ENCODE measurements at regions not wholly inside any gene's neighbourhood (a gene's known extent, or its start where the extent isn't known, plus 50 kb on each side); places are given as distances from the start of the nearest gene placed in this dataset.
"Not testable (repeated sequence)": the region's sequence is repeated elsewhere in the genome, so short reads cannot be mapped to it uniquely, and the experiment has no call there.

DNA sequence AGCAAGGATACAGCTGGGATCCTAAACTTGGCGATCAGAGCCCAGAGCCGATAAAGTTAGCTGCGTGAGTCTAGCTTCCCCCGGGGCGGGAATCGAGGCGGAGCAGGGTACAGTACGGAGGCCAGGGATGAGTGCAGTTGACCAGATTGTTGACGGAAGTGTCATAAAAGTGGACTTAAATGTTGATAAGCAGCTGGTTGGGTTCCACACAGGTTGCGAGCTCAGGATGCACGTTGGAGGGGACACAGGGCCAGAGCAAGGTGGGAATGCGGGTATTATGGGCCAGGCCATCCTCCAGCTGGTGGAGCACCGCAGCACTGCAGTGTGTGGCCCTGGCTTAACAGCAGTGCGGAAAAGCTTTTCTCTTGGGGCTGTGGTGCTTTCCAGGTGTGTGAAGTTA is 76.0 kb upstream of the PZP start:
- peak; percentile 11; the same call in 1 of the 2 replicates for TF ChIP-seq POLR2AphosphoS5 (IDR thresholded peaks at IDR 0.05; ENCODE audit: low read depth, low read length)
- peak; percentile 72 for ATAC-seq
- H3K9me3 ChIP-seq (ENCODE audit: control insufficient read depth in 1 of 2, insufficient read depth in 1 of 2, low read depth in 1 of 2, low read length in 2 of 2); intact Hi-C loops (cut with micrococcal nuclease); DNase-seq (ENCODE audit: low read depth, low spot score); H4K20me1 ChIP-seq (ENCODE audit: insufficient read depth); CTCF ChIA-PET; H3K36me3 ChIP-seq (ENCODE audit: control insufficient read depth in 1 of 2, insufficient read depth in 2 of 2, low read length in 2 of 2); H3K79me2 ChIP-seq (ENCODE audit: insufficient read depth, low read length); H3K4me1 ChIP-seq (ENCODE audit: control insufficient read depth in 1 of 2, insufficient read depth in 2 of 2, low read length in 2 of 2); H3K9me2 ChIP-seq (ENCODE audit: insufficient read depth); POLR2A ChIA-PET; RAD21 ChIA-PET (ENCODE audit: low non-redundant PET in 1 of 2, low total read pairs in 2 of 2, uncharacterized antibody in 2 of 2, unreplicated experiment in 2 of 2); H2AFZ ChIP-seq (ENCODE audit: low read depth, low read length, poor library complexity, severe bottlenecking): not testable (repeated sequence)
- Histone ChIP-seq H3K27ac (ENCODE audit: low read depth, low read length) (peak overlapping the region; percentile 47; the same call in 1 of the 2 replicates), H3K9ac (ENCODE audit: low read length) (peak overlapping the region; percentile 62), H3K4me3 (replicated peaks in 1 of 2; ENCODE audit: low read depth in 1 of 2, low read length in 2 of 2) (peak overlapping the region; percentile 52 to 58), H3K27me3 (ENCODE audit: insufficient read depth, low read length) (peaks cover 16% of the 10 kb centered on the region), H3K4me2 (ENCODE audit: low read length) (peak overlapping the region; percentile 63)
- BruUV-seq (replicated peaks), result TSS peak; percentile 81

DNA sequence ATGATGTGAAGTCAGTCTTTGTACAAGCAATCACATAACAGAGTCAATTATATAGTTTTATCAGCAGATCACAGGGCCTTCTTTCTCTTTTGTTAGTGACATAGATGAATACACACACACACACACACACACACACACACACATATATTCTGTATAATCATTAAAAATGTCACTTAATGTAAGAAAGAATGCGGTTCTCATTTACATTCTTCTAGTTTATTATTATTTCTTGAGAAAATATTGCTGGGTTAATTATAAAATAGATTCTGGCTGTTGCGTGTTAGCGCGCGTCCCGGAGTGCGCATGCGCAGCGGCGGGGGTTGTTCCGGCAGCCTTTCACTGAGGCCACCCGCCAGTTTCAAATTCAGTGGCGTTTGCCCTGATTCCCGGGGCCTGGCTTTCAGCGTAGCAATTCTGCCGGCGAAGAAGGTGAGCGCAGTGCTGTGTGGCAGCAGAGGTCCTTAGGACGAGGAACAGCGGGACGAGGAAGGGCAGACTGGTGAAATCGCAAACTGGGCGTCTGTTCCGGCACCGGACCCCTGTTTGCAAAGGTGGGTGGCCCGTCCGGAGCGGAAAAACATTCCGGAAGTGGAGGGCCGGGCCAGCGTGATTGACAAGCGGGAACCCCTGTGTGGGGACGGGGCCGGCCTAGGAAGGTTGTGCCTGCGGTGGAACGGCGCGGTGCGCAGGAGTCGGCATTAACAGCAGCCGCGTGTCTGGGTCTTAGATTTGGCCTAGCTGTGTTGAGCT is 75.3 kb upstream of the PZP start:
- H3K9me3 ChIP-seq (ENCODE audit: control insufficient read depth in 1 of 2, insufficient read depth in 1 of 2, low read depth in 1 of 2, low read length in 2 of 2); H3K9me2 ChIP-seq (ENCODE audit: insufficient read depth); POLR2A ChIA-PET; RAD21 ChIA-PET (ENCODE audit: low non-redundant PET in 1 of 2, low total read pairs in 2 of 2, uncharacterized antibody in 2 of 2, unreplicated experiment in 2 of 2); H3K36me3 ChIP-seq (ENCODE audit: control insufficient read depth in 1 of 2, insufficient read depth in 2 of 2, low read length in 2 of 2); H4K20me1 ChIP-seq (ENCODE audit: insufficient read depth); intact Hi-C loops (cut with micrococcal nuclease); CTCF ChIA-PET; H3K4me1 ChIP-seq (ENCODE audit: control insufficient read depth in 1 of 2, insufficient read depth in 2 of 2, low read length in 2 of 2); H3K79me2 ChIP-seq (ENCODE audit: insufficient read depth, low read length): not testable (repeated sequence)
- peak overlapping the region; percentile 55; the same call in 1 of the 2 replicates for H3K27ac ChIP-seq (ENCODE audit: low read depth, low read length)
- peak; percentile 42 for DNase-seq (ENCODE audit: low read depth, low spot score)
- TF ChIP-seq POLR2AphosphoS5 (IDR thresholded peaks at IDR 0.05; ENCODE audit: low read depth, low read length), result 0 out of 2 replicates have a peak, but pooled peaks have one; percentile 15
- TF ChIP-seq SIN3A (IDR thresholded peaks at IDR 0.05; ENCODE audit: low read depth), result 0 out of 2 replicates have a peak, but pooled peaks have one; percentile 20
- H2AFZ ChIP-seq (ENCODE audit: low read depth, low read length, poor library complexity, severe bottlenecking), result peak overlapping the region; percentile 96
- peak overlapping the region; percentile 63 for H3K4me2 ChIP-seq (ENCODE audit: low read length)
- TSS peak; percentile 94 for BruUV-seq (replicated peaks)
- H3K4me3 ChIP-seq (replicated peaks in 1 of 2; ENCODE audit: low read depth in 1 of 2, low read length in 2 of 2), result peak overlapping the region; percentile 45 to 58
- H3K27me3 ChIP-seq (ENCODE audit: insufficient read depth, low read length), result peaks cover 16% of the 10 kb centered on the region
- peak; percentile 94 for ATAC-seq
- peak overlapping the region; percentile 62 for H3K9ac ChIP-seq (ENCODE audit: low read length)

All from HCT116 (cell line).